ENCODE measurements at regions not wholly inside any gene's neighbourhood (a gene's known extent, or its start where the extent isn't known, plus 50 kb on each side); places are given as distances from the start of the nearest gene placed in this dataset.
"Not testable (repeated sequence)": the region's sequence is repeated elsewhere in the genome, so short reads cannot be mapped to it uniquely, and the experiment has no call there.

DNA sequence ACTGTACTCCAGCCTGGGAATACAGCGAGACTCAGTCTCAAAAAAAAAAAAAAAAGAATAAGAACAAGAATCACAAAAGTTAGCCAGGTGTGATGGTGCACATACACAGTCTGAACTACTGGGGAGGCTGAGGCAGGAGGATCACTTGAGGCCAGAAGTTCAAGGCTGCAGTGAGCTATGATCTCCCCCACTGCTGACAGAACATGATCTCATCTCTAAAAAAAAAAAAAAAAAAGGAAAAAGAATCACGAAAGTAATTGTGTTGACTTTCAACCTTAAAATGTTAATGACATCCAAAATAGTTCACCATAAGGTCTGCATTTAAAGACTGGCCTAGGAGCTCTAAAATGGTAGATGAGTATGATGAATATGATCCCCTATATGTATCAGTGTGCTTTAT lies 68.0 kb upstream of the MAP4 start:
- in situ Hi-C loops (cut with MboI; ENCODE audit: low sequenced_read_pairs, unreplicated experiment), result no loop called here
- no peak for TF ChIP-seq CTCF (IDR thresholded peaks at IDR 0.05; ENCODE audit: borderline replicate concordance, control extremely low read depth, extremely low read depth, insufficient read depth, missing control alignments)
- DNase-seq (ENCODE audit: low spot score), result no peak

DNA sequence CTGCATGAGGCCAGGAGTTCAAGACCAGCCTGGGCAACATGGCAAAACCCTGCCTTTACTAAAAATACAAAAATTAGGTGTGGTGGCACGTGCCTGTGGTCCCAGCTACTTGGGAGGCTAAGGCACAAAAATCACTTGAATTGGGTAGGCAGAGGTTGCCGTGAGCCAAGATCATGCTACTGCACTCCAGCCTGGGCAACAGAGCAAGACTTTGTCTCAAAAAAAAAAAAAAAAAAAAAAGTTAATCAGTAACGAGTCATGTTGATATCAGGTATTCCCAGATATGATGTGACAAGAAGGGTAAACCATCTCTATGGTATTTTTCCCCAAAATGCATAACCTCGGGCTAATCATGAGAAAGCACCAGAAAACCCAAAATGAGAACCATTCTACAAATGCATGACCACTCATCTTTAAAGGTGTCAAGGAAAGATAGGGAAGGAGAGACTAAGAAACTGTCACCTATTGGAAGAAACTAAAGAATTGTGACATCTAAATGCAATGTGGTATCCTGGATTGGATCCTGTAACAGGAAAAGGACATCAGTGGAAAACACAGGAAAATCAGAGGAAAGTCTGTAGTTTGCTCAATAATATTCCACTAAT lies 66.5 kb upstream of the MAP4 start:
- in situ Hi-C loops (cut with MboI; ENCODE audit: low sequenced_read_pairs, unreplicated experiment), result no loop called here
- TF ChIP-seq CTCF (IDR thresholded peaks at IDR 0.05; ENCODE audit: borderline replicate concordance, control extremely low read depth, extremely low read depth, insufficient read depth, missing control alignments), result no peak
- DNase-seq (ENCODE audit: low spot score), result no peak

- DNase-seq (ENCODE audit: low spot score), result no peak
- TF ChIP-seq CTCF (IDR thresholded peaks at IDR 0.05; ENCODE audit: borderline replicate concordance, control extremely low read depth, extremely low read depth, insufficient read depth, missing control alignments), result no peak
- in situ Hi-C loops (cut with MboI; ENCODE audit: low sequenced_read_pairs, unreplicated experiment), result no loop called here
Observed at GRCh38 chr3:48077815-48078214, 61.6 kb upstream of the MAP4 start.

DNA sequence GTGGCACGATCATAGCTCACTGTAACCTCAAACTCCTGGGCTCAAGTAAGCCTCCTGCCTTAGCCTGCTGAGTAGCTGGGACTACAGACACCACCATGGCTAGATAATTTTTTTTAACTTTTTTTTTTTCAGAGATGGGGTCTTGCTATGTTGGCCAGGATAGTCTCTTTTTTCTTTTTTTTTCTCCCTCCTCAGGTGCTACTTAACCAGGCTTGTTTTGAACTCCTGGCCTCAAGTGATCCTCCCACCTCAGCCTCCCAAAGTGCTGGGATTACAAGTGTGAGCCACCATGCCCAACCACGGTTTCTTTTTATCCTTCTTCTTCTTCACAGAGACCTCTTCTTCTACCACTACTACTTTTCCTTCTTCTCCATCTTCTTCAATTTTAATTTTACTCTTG lies 53.8 kb upstream of the MAP4 start:
- in situ Hi-C loops (cut with MboI; ENCODE audit: low sequenced_read_pairs, unreplicated experiment), result no loop called here
- no peak for DNase-seq (ENCODE audit: low spot score)
- no peak for TF ChIP-seq CTCF (IDR thresholded peaks at IDR 0.05; ENCODE audit: borderline replicate concordance, control extremely low read depth, extremely low read depth, insufficient read depth, missing control alignments)

- in situ Hi-C loops (cut with MboI; ENCODE audit: low sequenced_read_pairs, unreplicated experiment), result no loop called here
- TF ChIP-seq CTCF (IDR thresholded peaks at IDR 0.05; ENCODE audit: borderline replicate concordance, control extremely low read depth, extremely low read depth, insufficient read depth, missing control alignments), result no peak
- no peak for DNase-seq (ENCODE audit: low spot score)
Observed at GRCh38 chr3:48069339-48069738, 53.1 kb upstream of the MAP4 start.

- TF ChIP-seq CTCF (IDR thresholded peaks at IDR 0.05; ENCODE audit: borderline replicate concordance, control extremely low read depth, extremely low read depth, insufficient read depth, missing control alignments), result no peak
- in situ Hi-C loops (cut with MboI; ENCODE audit: low sequenced_read_pairs, unreplicated experiment), result no loop called here
Observed at GRCh38 chr3:48068886-48069285, 52.7 kb upstream of the MAP4 start.

GRCh38 chr3:48068320-48068719 lies 52.1 kb upstream of the MAP4 start:
- DNase-seq (ENCODE audit: low spot score); in situ Hi-C loops (cut with MboI; ENCODE audit: low sequenced_read_pairs, unreplicated experiment): not testable (repeated sequence)

More at GRCh38 chr3:48068886-48069285, 52.7 kb upstream of the MAP4 start:
- no peak for DNase-seq (ENCODE audit: low spot score)
